Hepatocyte (in vitro differentiated cells): ENCODE measurements at regions not wholly inside any gene's neighbourhood (a gene's known extent, or its start where the extent isn't known, plus 50 kb on each side); places are given as distances from the start of the nearest gene placed in this dataset.

Experiments
- DNase-seq: peaks from one replicate; pipeline ENCODE4 v3.0.0-alpha.2; 2016; ENCODE audit warnings: low spot score
- H2AFZ ChIP-seq: fragments of 200-600 bp; sonication (generic); 2 replicates; pipeline ENCODE4 v1.6.0; 2016; ENCODE audit warnings: antibody characterized with exemption, mild to moderate bottlenecking
- H3K27ac ChIP-seq: fragments of 200-600 bp; sonication (generic); 2 replicates; pipeline ENCODE4 v1.5.1; 2016; ENCODE audit warnings: mild to moderate bottlenecking
- H3K27me3 ChIP-seq: fragments of 200-600 bp; sonication (generic); 2 replicates; pipeline ENCODE4 v1.6.1; 2016
- H3K36me3 ChIP-seq: fragments of 200-600 bp; sonication (generic); replicated peaks from 2 replicates; pipeline ENCODE4 v1.5.1; 2016; ENCODE audit warnings: low read depth; ENCODE audit not compliant: insufficient read depth
- H3K4me1 ChIP-seq: fragments of 200-600 bp; sonication (generic); 2 replicates; pipeline ENCODE4 v1.5.1; 2016; ENCODE audit warnings: mild to moderate bottlenecking, moderate library complexity; ENCODE audit not compliant: insufficient read depth
- H3K4me2 ChIP-seq: fragments of 200-600 bp; sonication (generic); 2 replicates; pipeline ENCODE4 v1.6.0; 2016
- H3K4me3 ChIP-seq: fragments of 200-600 bp; sonication (generic); 2 replicates; pipeline ENCODE4 v1.5.1; 2016; ENCODE audit warnings: mild to moderate bottlenecking
- H3K79me2 ChIP-seq: fragments of 200-600 bp; sonication (generic); 2 replicates; pipeline ENCODE4 v1.6.0; 2017; ENCODE audit warnings: mild to moderate bottlenecking
- H3K9me2 ChIP-seq: fragments of 200-600 bp; sonication (generic); replicated peaks from 2 replicates; pipeline ENCODE4 v1.6.0; 2017; ENCODE audit warnings: mild to moderate bottlenecking; ENCODE audit not compliant: insufficient read depth
- H3K9me3 ChIP-seq: fragments of 200-600 bp; sonication (generic); 2 replicates; pipeline ENCODE4 v1.5.1; 2016; ENCODE audit warnings: low read depth, mild to moderate bottlenecking
- H4K20me1 ChIP-seq: fragments of 200-600 bp; sonication (generic); 2 replicates; pipeline ENCODE4 v1.6.0; 2016; ENCODE audit warnings: mild to moderate bottlenecking; ENCODE audit not compliant: insufficient read depth, poor library complexity, severe bottlenecking
- EZH2 ChIP-seq: fragments of 200-600 bp; sonication (generic); IDR thresholded peaks from 2 replicates; pipeline ENCODE4 v1.6.1; 2016; ENCODE audit warnings: antibody characterized with exemption, mild to moderate bottlenecking, borderline replicate concordance
- EZH2phosphoT487 ChIP-seq: fragments of 200-600 bp; sonication (generic); IDR thresholded peaks from one replicate; pipeline ENCODE4 v1.6.1; 2018; ENCODE audit warnings: antibody characterized with exemption, mild to moderate bottlenecking, low read depth, moderate library complexity; ENCODE audit not compliant: unreplicated experiment, severe bottlenecking
- TF ChIP-seq, protein P1 (sequence below): fragments of 200-600 bp; sonication (generic); IDR thresholded peaks from 2 replicates; pipeline ENCODE4 v1.5.1; 2016; ENCODE audit warnings: antibody characterized with exemption, mild to moderate bottlenecking; ENCODE audit not compliant: poor library complexity

DNA sequence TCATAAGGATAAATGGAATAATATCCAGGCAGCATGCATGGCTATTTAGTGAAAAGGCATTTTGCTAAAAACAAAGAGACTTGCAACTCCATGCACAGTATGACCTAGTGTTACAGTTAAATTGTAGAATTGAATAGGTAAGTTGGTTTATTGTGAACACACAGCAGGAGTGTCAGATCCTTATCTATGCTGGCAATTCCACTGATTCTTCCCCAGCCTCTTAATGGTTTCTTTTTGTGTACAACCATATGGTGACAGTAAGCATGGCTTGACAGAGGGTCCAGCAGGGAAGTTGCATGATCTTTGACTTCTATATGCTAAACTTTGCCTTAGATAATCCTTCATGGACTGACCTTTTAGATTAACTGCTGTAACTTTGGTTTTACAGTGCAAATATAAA lies 936.6 kb upstream of the EPHA5 start:
- DNase-seq, result no peak
- H3K4me2 ChIP-seq, result no peak overlapping the region
- H3K27me3 ChIP-seq, result no peaks in the 10 kb centered on the region
- H4K20me1 ChIP-seq, result no peaks in the 10 kb centered on the region
- no peaks in the 10 kb centered on the region for H3K36me3 ChIP-seq
- no peaks in the 10 kb centered on the region for H3K9me3 ChIP-seq
- H2AFZ ChIP-seq, result no peak overlapping the region
- no peaks in the 10 kb centered on the region for H3K4me1 ChIP-seq
- no peaks in the 10 kb centered on the region for H3K79me2 ChIP-seq
- H3K4me3 ChIP-seq, result no peak overlapping the region
- H3K9me2 ChIP-seq, result no peaks in the 10 kb centered on the region
- no peak overlapping the region for H3K27ac ChIP-seq
- TF ChIP-seq EZH2 (no peak), EZH2phosphoT487 (no peak)
- TF ChIP-seq, protein P1, sequence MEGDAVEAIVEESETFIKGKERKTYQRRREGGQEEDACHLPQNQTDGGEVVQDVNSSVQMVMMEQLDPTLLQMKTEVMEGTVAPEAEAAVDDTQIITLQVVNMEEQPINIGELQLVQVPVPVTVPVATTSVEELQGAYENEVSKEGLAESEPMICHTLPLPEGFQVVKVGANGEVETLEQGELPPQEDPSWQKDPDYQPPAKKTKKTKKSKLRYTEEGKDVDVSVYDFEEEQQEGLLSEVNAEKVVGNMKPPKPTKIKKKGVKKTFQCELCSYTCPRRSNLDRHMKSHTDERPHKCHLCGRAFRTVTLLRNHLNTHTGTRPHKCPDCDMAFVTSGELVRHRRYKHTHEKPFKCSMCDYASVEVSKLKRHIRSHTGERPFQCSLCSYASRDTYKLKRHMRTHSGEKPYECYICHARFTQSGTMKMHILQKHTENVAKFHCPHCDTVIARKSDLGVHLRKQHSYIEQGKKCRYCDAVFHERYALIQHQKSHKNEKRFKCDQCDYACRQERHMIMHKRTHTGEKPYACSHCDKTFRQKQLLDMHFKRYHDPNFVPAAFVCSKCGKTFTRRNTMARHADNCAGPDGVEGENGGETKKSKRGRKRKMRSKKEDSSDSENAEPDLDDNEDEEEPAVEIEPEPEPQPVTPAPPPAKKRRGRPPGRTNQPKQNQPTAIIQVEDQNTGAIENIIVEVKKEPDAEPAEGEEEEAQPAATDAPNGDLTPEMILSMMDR, result no peak

DNA sequence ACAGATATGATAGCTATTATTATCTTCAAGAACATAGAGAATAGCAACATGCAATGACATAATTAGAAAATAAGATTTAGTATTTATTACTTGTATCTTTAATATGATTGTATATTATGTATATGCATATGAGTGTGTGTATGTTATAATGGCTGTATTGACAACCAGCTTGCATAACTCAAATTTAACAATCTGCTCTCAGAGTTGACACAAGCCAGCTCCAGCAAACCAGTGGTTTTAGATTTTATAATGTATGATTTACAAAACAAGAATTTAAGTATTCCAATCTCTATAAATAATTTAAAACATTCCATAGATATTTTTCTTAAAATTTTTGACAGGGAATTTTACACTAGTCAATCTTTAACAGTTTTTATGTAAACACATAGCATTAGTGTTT lies 935.9 kb upstream of the EPHA5 start:
- Histone ChIP-seq H3K79me2 (no peaks in the 10 kb centered on the region), H3K9me3 (no peaks in the 10 kb centered on the region), H2AFZ (no peak overlapping the region), H3K4me2 (no peak overlapping the region), H3K9me2 (no peaks in the 10 kb centered on the region), H4K20me1 (no peaks in the 10 kb centered on the region), H3K27me3 (no peaks in the 10 kb centered on the region), H3K36me3 (no peaks in the 10 kb centered on the region), H3K4me3 (no peak overlapping the region), H3K4me1 (no peaks in the 10 kb centered on the region), H3K27ac (no peak overlapping the region)
- no peak for DNase-seq
- TF ChIP-seq EZH2, result no peak

DNA sequence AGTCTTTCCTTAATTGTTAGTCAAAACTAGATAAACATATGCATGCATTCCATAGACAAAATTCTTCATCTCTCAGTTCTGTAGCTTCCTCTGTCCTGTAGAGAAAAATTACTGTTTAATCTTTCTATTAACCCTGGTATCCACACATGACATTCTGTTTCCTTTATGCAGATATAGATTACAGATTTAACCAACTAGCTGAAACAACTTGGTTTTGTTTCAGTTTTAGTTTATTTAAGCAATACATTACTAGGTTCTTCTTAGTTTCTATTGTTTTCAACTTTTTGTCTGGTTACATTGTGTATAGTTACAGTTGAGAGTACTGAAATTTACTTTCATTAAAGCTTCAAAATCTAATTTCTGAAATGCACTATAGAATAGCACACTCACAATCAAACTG lies 933.9 kb upstream of the EPHA5 start:
- no peaks in the 10 kb centered on the region for H3K79me2 ChIP-seq
- no peaks in the 10 kb centered on the region for H3K27me3 ChIP-seq
- H3K9me3 ChIP-seq, result no peaks in the 10 kb centered on the region
- H3K4me3 ChIP-seq, result no peak overlapping the region
- H3K36me3 ChIP-seq, result no peaks in the 10 kb centered on the region
- H3K9me2 ChIP-seq, result no peaks in the 10 kb centered on the region
- no peak overlapping the region for H3K27ac ChIP-seq
- no peak overlapping the region for H3K4me2 ChIP-seq
- TF ChIP-seq EZH2phosphoT487, result no peak
- TF ChIP-seq EZH2, result no peak
- TF ChIP-seq, protein P1, result no peak
- H2AFZ ChIP-seq, result no peak overlapping the region
- DNase-seq, result no peak
- no peaks in the 10 kb centered on the region for H4K20me1 ChIP-seq
- H3K4me1 ChIP-seq, result no peaks in the 10 kb centered on the region

DNA sequence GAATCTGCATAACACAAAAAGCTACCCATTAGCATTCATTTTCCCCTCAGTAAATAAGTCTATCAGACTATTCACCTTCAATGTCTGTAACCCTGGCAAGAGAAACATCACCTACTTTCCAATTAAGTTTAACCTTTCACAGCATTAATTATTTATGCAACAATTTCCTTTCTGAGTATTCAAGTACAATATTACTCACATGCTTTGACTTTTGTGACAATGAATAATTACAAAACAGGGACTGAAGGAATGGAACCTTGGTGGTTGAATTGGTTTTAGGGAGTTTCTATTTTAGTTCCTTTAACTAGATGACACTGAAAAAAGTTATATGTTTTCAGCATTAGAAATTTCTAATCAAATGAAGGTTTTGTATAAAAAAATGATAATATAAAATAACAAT lies 932.3 kb upstream of the EPHA5 start:
- Histone ChIP-seq H3K4me3 (no peak overlapping the region), H3K4me2 (no peak overlapping the region), H2AFZ (no peak overlapping the region), H4K20me1 (no peaks in the 10 kb centered on the region), H3K27ac (no peak overlapping the region), H3K4me1 (no peaks in the 10 kb centered on the region), H3K27me3 (no peaks in the 10 kb centered on the region), H3K9me2 (no peaks in the 10 kb centered on the region), H3K36me3 (no peaks in the 10 kb centered on the region), H3K79me2 (no peaks in the 10 kb centered on the region), H3K9me3 (no peaks in the 10 kb centered on the region)
- TF ChIP-seq EZH2phosphoT487 (no peak), EZH2 (no peak)
- TF ChIP-seq, protein P1, result no peak
- no peak for DNase-seq
